SK-N-MC (cell line): ENCODE measurements at regions not wholly inside any gene's neighbourhood (a gene's known extent, or its start where the extent isn't known, plus 50 kb on each side); places are given as distances from the start of the nearest gene placed in this dataset.

Experiments used
- EZH2 ChIP-seq: fragments of 200-600 bp; sonication (generic); IDR thresholded peaks from one replicate; pipeline ENCODE4 v1.6.1; 2017; ENCODE audit warnings: antibody characterized with exemption
- POLR2AphosphoS5 ChIP-seq: IDR thresholded peaks from 2 replicates; pipeline ENCODE4 v1.6.1; 2012; ENCODE audit warnings: mild to moderate bottlenecking, low read depth, low read length, borderline replicate concordance

DNA sequence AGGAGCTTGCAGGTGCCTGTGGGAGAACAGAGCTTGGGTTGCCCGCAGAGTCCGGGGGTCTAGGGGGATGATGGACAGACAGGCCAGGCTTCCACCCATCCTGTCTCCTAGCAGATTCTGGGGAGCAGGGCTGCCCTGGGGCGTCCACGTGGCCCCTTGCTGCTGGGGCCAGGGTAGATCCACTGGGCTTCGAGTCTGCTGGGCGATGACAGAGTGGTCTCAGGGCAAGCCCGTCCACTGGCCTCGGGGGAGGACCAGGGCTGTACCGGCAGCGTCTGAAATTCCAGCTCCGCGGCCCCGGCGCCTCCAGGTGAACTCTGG, 124.2 kb upstream of the IRX4 start:
- TF ChIP-seq POLR2AphosphoS5 = no peak
- TF ChIP-seq EZH2 = no peak
